ENCODE measurements at regions not wholly inside any gene's neighbourhood (a gene's known extent, or its start where the extent isn't known, plus 50 kb on each side); places are given as distances from the start of the nearest gene placed in this dataset.

DNA sequence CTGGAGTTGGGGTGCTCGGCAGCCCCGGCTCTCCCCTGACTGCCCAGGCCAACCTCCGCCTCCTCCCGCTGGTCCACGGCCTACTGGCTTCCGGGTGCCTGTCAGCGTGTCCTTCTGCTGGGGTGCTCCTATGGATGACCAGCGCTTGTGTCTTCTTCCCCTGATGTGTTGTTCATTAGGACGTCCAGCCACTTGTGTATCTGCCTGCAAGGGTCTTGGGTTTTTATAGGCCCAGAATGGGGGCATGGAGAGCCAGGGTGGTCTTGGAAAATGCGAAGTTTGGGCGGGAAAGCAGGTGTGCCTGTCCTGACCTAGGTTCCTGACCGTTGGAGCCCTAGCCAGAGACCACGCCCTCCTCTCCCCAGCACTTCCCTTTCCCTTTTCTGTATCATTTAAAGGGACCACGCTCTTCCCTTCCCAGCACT, 139.8 kb downstream of the SLITRK5 start:
- TF ChIP-seq POLR2A (IDR thresholded peaks at IDR 0.05; ENCODE audit: low read depth, low read length) (no peak), POLR2AphosphoS5 (IDR thresholded peaks at IDR 0.05; ENCODE audit: low read depth, low read length) (no peak), TAF1 (IDR thresholded peaks at IDR 0.05; ENCODE audit: borderline replicate concordance, low read depth, low read length) (no peak)

Data from GM12892 (cell line).